ENCODE measurements at regions not wholly inside any gene's neighbourhood (a gene's known extent, or its start where the extent isn't known, plus 50 kb on each side); places are given as distances from the start of the nearest gene placed in this dataset.
"Not testable (repeated sequence)": the region's sequence is repeated elsewhere in the genome, so short reads cannot be mapped to it uniquely, and the experiment has no call there.

DNA sequence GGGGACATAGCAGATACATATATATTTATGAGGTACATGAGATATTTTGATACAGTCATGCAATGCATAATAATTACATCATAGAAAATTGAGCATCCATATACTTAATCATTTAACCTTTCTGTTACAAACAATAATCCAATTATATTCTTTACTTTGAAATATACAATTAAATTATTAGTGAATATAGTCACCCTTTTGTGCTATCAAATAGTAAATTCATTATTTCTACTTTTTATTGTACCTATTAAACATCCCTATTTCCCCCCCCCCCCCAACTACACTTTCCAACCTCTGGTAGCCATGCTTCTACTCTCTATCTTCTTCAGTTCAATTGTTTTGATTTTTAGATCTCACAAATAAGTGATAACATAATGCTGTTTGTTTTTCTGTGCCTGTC lies 719.1 kb downstream of the ZBBX start:
- H3K4me3 ChIP-seq (ENCODE audit: low read length) = no peak overlapping the region
- H3K9ac ChIP-seq (ENCODE audit: low read length) = no peak overlapping the region
- no peaks in the 10 kb centered on the region for H3K36me3 ChIP-seq (ENCODE audit: control insufficient read depth, insufficient read depth, low read length, severe bottlenecking)
- H3K9me3 ChIP-seq (ENCODE audit: control insufficient read depth, low read length) = peaks cover 34% of the 10 kb centered on the region
- DNase-seq (ENCODE audit: low read depth) = no peak
- H3K27me3 ChIP-seq (replicated peaks; ENCODE audit: control insufficient read depth, insufficient read depth, low read length) = no peaks in the 10 kb centered on the region
- H3K4me1 ChIP-seq (ENCODE audit: control insufficient read depth, insufficient read depth, low read length) = no peaks in the 10 kb centered on the region

DNA sequence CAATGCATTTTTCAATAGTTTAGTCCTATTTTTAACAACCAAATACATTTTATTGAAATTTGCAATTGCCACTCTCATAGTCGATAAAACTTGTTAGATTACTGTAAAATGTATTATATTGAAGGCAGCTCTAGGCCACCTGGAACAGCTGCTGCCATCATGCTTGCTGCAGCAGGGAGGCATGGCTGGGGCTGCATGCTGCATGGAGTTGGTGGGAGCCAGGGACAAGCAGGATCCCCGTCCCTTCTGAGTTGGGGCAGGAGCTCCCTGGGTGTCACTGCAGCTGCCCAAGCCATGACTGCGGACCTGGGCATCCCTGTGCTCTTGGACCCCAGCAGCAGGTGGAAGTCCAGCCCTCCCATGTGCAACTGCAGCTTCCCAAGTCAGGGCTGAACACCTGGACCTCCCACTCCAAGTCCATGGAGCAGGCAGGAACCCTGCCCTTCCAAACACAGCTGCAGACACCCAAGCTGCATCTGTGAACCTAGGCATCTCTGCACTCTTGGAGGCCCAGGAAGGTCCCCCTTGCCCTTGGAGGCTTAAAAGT lies 742.0 kb downstream of the ZBBX start:
- Histone ChIP-seq H3K27me3 (replicated peaks; ENCODE audit: control insufficient read depth, insufficient read depth, low read length) (no peaks in the 10 kb centered on the region), H3K4me3 (ENCODE audit: low read length) (no peak overlapping the region), H3K9me3 (ENCODE audit: control insufficient read depth, low read length) (peaks cover 5% of the 10 kb centered on the region), H3K36me3 (ENCODE audit: control insufficient read depth, insufficient read depth, low read length, severe bottlenecking) (no peaks in the 10 kb centered on the region), H3K4me1 (ENCODE audit: control insufficient read depth, insufficient read depth, low read length) (no peaks in the 10 kb centered on the region), H3K9ac (ENCODE audit: low read length) (no peak overlapping the region)
- no peak for DNase-seq (ENCODE audit: low read depth)

DNA sequence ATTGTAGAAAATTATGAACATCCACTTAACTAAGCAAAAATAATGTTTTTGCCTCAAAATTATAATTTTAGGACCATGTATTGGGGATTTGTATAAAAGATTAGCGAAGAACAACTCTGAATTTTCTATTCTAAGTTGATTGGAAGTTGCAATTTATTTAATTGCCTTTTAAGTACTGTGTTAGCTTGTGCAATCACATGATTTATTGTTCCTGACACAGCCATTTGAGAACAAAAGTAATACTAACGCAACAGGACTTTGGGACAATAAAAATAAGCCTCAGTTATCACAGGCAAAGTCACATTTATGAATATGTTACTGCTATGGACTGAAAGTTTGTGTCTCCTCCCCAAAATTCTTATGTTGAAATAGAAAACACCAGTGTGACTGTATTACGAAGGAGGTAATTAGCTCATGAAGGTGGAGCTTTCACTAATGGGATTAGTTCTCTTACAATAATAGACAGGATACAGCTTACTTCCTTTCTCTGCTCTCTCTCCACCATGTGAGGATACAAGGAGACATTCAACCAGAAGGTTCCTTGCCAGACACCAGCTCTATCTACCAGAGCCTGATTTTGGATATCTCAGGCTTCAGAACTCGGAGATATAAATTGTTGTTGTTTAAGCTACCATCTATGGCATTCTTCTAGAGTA lies 745.9 kb downstream of the ZBBX start:
- Histone ChIP-seq H3K9ac (ENCODE audit: low read length) (no peak overlapping the region), H3K9me3 (ENCODE audit: control insufficient read depth, low read length) (peaks cover 5% of the 10 kb centered on the region), H3K36me3 (ENCODE audit: control insufficient read depth, insufficient read depth, low read length, severe bottlenecking) (no peaks in the 10 kb centered on the region), H3K4me3 (ENCODE audit: low read length) (no peak overlapping the region), H3K4me1 (ENCODE audit: control insufficient read depth, insufficient read depth, low read length) (no peaks in the 10 kb centered on the region), H3K27me3 (replicated peaks; ENCODE audit: control insufficient read depth, insufficient read depth, low read length) (no peaks in the 10 kb centered on the region)
- no peak for DNase-seq (ENCODE audit: low read depth)

DNA sequence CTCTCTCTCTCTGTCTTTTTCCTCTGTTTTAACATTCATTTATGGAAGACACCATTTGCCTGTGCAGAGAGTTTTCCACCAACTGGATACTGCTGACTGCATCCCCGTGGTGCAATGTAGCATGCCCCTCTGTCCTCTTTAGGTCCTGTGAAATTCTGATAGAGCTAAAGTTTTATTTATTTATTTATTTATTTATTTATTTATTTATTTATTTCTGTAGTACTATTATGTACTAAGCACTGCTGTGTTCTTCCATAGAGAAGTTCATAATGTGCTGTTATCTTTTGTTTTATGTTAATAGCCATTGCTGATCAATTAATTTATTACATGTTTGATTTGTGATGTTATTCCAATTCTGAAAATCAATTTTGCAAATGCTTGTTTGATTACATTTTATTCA lies 749.9 kb downstream of the ZBBX start:
- no peaks in the 10 kb centered on the region for H3K4me1 ChIP-seq (ENCODE audit: control insufficient read depth, insufficient read depth, low read length)
- H3K27me3 ChIP-seq (replicated peaks; ENCODE audit: control insufficient read depth, insufficient read depth, low read length) = no peaks in the 10 kb centered on the region
- no peak overlapping the region for H3K9ac ChIP-seq (ENCODE audit: low read length)
- H3K9me3 ChIP-seq (ENCODE audit: control insufficient read depth, low read length) = peaks cover 5% of the 10 kb centered on the region
- no peak overlapping the region for H3K4me3 ChIP-seq (ENCODE audit: low read length)
- H3K36me3 ChIP-seq (ENCODE audit: control insufficient read depth, insufficient read depth, low read length, severe bottlenecking) = no peaks in the 10 kb centered on the region
- no peak for DNase-seq (ENCODE audit: low read depth)

DNA sequence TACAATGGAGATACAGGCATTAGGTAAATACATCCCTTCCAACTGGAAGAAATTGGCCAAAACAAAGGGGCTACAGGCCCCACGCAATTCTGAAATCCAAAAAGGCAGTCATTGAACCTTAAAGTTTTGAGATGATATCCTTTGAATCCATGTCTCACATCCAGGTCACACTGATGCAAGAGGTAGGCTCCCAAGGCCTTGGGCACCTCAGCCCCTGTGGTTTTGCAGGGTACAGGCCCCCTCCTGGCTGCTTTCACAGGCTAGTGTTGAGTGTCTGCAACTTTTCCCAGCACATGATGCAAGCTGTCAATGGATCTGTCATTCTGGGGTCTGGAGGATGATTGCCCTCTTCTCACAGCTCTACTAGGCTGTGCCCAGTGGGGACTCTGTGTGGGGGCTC lies 766.7 kb downstream of the ZBBX start:
- Histone ChIP-seq H3K9me3 (ENCODE audit: control insufficient read depth, low read length) (no peaks in the 10 kb centered on the region), H3K36me3 (ENCODE audit: control insufficient read depth, insufficient read depth, low read length, severe bottlenecking) (no peaks in the 10 kb centered on the region), H3K27me3 (replicated peaks; ENCODE audit: control insufficient read depth, insufficient read depth, low read length) (no peaks in the 10 kb centered on the region), H3K9ac (ENCODE audit: low read length) (no peak overlapping the region), H3K4me3 (ENCODE audit: low read length) (no peak overlapping the region), H3K4me1 (ENCODE audit: control insufficient read depth, insufficient read depth, low read length) (no peaks in the 10 kb centered on the region)
- DNase-seq (ENCODE audit: low read depth) = no peak

DNA sequence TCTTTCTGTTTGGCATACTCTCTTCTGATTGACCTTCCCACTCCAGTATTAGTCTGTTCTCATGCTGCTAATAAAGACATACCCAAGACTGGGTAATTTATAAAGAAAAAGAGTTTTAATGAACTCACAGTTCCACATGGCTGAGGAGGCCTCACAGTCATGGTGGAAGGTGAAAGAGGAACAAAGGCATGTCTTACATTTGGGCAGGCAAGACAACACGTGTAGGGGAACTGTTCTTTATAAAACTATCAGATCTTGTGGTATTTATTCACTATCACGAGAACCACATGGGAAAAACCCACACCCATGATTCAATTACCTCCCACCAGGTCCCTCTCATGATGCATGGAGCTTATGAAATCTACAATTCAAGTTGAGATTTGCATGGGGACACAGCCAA lies 767.3 kb downstream of the ZBBX start:
- DNase-seq (ENCODE audit: low read depth); H3K36me3 ChIP-seq (ENCODE audit: control insufficient read depth, insufficient read depth, low read length, severe bottlenecking); H3K9ac ChIP-seq (ENCODE audit: low read length); H3K9me3 ChIP-seq (ENCODE audit: control insufficient read depth, low read length); H3K27me3 ChIP-seq (replicated peaks; ENCODE audit: control insufficient read depth, insufficient read depth, low read length); H3K4me1 ChIP-seq (ENCODE audit: control insufficient read depth, insufficient read depth, low read length); H3K4me3 ChIP-seq (ENCODE audit: low read length): not testable (repeated sequence)

DNA sequence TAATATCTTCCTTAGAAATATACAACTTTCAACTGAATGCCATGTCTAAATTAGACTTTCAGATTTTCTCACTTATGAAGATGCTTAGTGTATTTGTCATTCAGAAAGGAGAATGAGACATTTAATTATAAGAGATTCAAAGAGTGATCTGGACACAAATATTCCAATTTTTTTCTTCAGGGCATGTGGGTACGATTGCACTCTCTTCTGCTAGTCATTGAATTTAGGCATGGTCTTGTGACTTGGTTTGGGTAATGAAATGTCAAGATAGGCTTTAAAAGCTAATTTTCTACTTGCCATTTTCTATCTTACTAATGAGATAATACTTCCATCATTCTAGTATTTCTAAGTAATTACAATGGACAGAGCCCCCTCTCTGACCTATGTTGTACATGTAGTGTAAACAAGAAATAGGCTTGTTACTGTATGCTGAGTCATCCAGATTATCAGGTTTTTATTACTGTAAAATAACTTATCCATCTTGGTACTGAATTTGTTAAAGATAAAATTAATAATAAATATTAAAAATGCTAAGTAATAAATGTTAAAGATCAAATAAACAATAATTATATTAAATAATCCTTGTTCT lies 770.8 kb upstream of the BCHE start:
- Histone ChIP-seq H3K9me3 (ENCODE audit: control insufficient read depth, low read length) (no peaks in the 10 kb centered on the region), H3K4me3 (ENCODE audit: low read length) (no peak overlapping the region), H3K27me3 (replicated peaks; ENCODE audit: control insufficient read depth, insufficient read depth, low read length) (no peaks in the 10 kb centered on the region), H3K9ac (ENCODE audit: low read length) (no peak overlapping the region), H3K36me3 (ENCODE audit: control insufficient read depth, insufficient read depth, low read length, severe bottlenecking) (no peaks in the 10 kb centered on the region), H3K4me1 (ENCODE audit: control insufficient read depth, insufficient read depth, low read length) (no peaks in the 10 kb centered on the region)
- DNase-seq (ENCODE audit: low read depth) = no peak

DNA sequence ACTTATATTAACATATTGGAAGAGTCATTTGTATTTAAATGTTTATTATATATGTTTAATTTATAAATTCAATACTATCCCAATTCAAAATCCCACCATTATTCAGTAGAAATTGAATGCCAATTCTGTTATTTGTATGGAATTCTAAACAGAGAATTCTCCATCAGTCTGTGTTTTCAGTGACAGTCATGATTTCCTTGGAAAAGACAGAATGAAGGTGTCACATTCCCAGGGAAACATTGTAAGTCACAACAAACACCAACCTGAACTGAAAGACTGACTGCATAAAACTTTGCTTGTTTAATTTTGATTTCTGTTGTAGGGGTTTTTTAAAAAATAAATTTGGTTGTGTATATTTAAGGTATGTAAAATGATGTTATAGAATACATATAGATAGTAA lies 769.8 kb upstream of the BCHE start:
- no peak for DNase-seq (ENCODE audit: low read depth)
- Histone ChIP-seq H3K4me3 (ENCODE audit: low read length) (no peak overlapping the region), H3K27me3 (replicated peaks; ENCODE audit: control insufficient read depth, insufficient read depth, low read length) (no peaks in the 10 kb centered on the region), H3K9me3 (ENCODE audit: control insufficient read depth, low read length) (no peaks in the 10 kb centered on the region), H3K4me1 (ENCODE audit: control insufficient read depth, insufficient read depth, low read length) (no peaks in the 10 kb centered on the region), H3K9ac (ENCODE audit: low read length) (no peak overlapping the region), H3K36me3 (ENCODE audit: control insufficient read depth, insufficient read depth, low read length, severe bottlenecking) (no peaks in the 10 kb centered on the region)

DNA sequence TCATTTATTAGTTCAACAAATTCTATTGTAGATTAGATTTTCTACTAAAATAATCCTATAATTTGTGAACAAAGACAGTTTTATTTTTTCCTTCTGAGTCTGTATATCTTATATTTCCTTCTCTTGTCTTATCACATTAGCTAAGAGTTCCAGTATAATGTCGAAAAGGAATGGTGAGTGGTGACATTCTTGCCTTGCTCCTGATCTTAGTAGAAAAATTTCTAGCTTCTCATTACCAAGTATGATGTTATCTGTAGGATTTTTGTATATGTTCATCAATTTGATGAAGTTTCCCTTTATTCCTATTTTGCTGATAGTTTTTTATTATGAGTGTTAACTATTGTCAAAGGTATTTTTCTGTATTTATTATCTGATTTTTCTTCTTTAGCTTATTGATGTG lies 756.6 kb upstream of the BCHE start:
- H3K4me1 ChIP-seq (ENCODE audit: control insufficient read depth, insufficient read depth, low read length) = no peaks in the 10 kb centered on the region
- H3K4me3 ChIP-seq (ENCODE audit: low read length) = no peak overlapping the region
- no peak overlapping the region for H3K9ac ChIP-seq (ENCODE audit: low read length)
- no peak for DNase-seq (ENCODE audit: low read depth)
- no peaks in the 10 kb centered on the region for H3K27me3 ChIP-seq (replicated peaks; ENCODE audit: control insufficient read depth, insufficient read depth, low read length)
- no peaks in the 10 kb centered on the region for H3K36me3 ChIP-seq (ENCODE audit: control insufficient read depth, insufficient read depth, low read length, severe bottlenecking)
- peaks cover 4% of the 10 kb centered on the region for H3K9me3 ChIP-seq (ENCODE audit: control insufficient read depth, low read length)

DNA sequence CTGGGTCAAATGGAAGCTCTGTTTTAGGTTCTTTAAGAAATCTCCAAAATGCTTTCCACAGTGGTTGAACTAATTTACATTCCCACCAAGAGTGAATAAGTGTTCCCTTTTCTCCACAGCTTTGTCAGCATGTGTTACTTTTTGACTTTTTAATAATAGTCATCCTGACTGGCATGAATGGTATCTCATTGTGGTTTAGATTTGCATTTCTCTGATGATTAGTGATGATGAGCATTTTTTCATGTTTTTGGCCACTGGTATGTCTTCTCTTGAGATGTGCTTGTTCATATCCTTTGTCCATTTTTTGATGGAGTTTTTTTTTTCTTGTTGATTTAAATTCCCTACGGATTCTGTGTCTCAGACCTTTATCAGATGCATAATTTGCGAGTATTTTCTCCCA lies 745.0 kb upstream of the BCHE start:
- H3K4me3 ChIP-seq (ENCODE audit: low read length) = no peak overlapping the region
- no peaks in the 10 kb centered on the region for H3K36me3 ChIP-seq (ENCODE audit: control insufficient read depth, insufficient read depth, low read length, severe bottlenecking)
- H3K27me3 ChIP-seq (replicated peaks; ENCODE audit: control insufficient read depth, insufficient read depth, low read length) = no peaks in the 10 kb centered on the region
- H3K9ac ChIP-seq (ENCODE audit: low read length) = no peak overlapping the region
- no peak for DNase-seq (ENCODE audit: low read depth)
- H3K9me3 ChIP-seq (ENCODE audit: control insufficient read depth, low read length) = no peaks in the 10 kb centered on the region
- H3K4me1 ChIP-seq (ENCODE audit: control insufficient read depth, insufficient read depth, low read length) = no peaks in the 10 kb centered on the region

DNA sequence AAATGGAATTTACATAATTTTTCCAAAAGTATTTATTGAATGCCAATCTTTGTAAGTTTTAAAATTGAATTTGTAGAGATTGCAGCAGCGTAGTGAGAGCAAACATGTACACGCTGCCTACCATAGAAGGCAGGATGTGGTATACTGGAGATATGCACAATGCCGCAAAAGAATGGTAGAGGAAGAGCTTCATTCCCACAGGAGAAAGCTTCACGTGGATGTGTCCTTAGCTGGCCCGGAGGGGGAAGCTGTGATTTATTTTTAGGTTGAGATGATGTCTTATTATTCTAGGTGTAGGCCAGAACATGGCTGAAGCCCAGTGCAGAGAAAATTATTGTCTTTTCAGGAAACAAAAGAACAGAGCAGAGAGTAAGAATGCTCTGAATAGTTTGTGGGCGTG lies 743.3 kb upstream of the BCHE start:
- Histone ChIP-seq H3K9me3 (ENCODE audit: control insufficient read depth, low read length) (no peaks in the 10 kb centered on the region), H3K4me3 (ENCODE audit: low read length) (no peak overlapping the region), H3K36me3 (ENCODE audit: control insufficient read depth, insufficient read depth, low read length, severe bottlenecking) (no peaks in the 10 kb centered on the region), H3K4me1 (ENCODE audit: control insufficient read depth, insufficient read depth, low read length) (no peaks in the 10 kb centered on the region), H3K27me3 (replicated peaks; ENCODE audit: control insufficient read depth, insufficient read depth, low read length) (no peaks in the 10 kb centered on the region), H3K9ac (ENCODE audit: low read length) (no peak overlapping the region)
- no peak for DNase-seq (ENCODE audit: low read depth)

DNA sequence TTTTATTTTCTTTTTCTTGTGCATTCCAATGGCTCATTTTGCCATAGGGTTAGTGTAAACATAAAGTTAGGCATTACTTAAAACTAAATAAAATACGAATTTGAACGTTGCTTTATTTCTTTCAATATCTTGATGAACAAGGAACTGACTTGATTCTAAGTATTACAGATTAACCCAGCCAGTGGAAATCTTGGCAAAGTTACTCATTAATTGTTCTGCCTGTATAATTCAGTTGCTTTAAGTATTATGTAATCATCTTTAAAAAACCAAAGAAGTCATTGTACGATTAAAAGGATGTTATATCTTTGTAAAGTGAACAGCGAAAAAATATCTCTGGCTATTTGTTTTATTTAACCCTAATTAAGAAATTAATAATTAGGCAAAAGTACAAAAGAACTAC lies 737.9 kb upstream of the BCHE start:
- Histone ChIP-seq H3K4me1 (ENCODE audit: control insufficient read depth, insufficient read depth, low read length) (no peaks in the 10 kb centered on the region), H3K4me3 (ENCODE audit: low read length) (no peak overlapping the region), H3K9me3 (ENCODE audit: control insufficient read depth, low read length) (no peaks in the 10 kb centered on the region), H3K36me3 (ENCODE audit: control insufficient read depth, insufficient read depth, low read length, severe bottlenecking) (no peaks in the 10 kb centered on the region), H3K9ac (ENCODE audit: low read length) (no peak overlapping the region), H3K27me3 (replicated peaks; ENCODE audit: control insufficient read depth, insufficient read depth, low read length) (no peaks in the 10 kb centered on the region)
- DNase-seq (ENCODE audit: low read depth) = no peak
